ENCODE measurements at regions not wholly inside any gene's neighbourhood (a gene's known extent, or its start where the extent isn't known, plus 50 kb on each side); places are given as distances from the start of the nearest gene placed in this dataset.

DNA sequence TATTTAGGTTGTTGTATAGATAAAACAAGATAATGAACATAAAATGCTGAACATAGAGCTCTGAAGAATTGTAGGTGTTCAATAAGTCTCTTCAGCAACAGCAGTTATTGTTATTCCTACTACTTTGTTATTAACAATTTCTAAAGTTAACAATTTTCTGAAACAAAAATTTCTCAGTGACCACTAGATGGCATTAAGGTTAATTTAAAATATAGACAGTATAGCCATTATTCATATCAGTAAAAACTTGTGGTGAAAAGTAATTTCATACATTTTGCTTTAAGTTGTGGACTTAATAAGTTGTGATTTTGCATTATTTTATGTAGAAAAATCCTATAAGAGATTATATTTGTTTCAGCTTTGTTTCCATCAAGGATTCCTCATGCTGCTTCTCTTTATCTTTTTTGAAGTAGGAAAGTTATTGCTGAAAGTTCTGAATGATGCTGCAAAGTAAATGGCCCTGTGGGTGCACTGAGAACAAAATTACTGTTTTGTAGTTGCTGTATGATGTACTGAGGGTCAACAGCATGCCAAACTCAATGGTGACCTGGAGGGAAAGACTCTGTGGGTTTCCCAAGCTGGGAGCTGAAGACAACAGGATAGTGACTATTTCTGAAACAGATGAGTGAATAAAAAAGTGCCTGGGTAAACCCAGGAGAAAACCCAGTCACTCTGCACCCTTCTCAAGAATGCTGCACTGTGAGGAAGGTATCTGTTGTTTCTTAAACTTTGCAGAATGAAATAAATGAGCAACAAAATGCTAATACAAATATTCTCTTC is 253.6 kb downstream of the KIF20B start:
- TF ChIP-seq, protein P1, sequence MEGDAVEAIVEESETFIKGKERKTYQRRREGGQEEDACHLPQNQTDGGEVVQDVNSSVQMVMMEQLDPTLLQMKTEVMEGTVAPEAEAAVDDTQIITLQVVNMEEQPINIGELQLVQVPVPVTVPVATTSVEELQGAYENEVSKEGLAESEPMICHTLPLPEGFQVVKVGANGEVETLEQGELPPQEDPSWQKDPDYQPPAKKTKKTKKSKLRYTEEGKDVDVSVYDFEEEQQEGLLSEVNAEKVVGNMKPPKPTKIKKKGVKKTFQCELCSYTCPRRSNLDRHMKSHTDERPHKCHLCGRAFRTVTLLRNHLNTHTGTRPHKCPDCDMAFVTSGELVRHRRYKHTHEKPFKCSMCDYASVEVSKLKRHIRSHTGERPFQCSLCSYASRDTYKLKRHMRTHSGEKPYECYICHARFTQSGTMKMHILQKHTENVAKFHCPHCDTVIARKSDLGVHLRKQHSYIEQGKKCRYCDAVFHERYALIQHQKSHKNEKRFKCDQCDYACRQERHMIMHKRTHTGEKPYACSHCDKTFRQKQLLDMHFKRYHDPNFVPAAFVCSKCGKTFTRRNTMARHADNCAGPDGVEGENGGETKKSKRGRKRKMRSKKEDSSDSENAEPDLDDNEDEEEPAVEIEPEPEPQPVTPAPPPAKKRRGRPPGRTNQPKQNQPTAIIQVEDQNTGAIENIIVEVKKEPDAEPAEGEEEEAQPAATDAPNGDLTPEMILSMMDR (IDR thresholded peaks at IDR 0.05; ENCODE audit: low read length) = peak; percentile 47
- TF ChIP-seq EZH2 (optimal IDR thresholded peaks at IDR 0.05; ENCODE audit: low read depth, low read length) (no peak), EZH2phosphoT487 (IDR thresholded peaks at IDR 0.05; ENCODE audit: low read length) (no peak)

All from MM.1S (cell line).